ENCODE measurements at regions not wholly inside any gene's neighbourhood (a gene's known extent, or its start where the extent isn't known, plus 50 kb on each side); places are given as distances from the start of the nearest gene placed in this dataset.
"Not testable (repeated sequence)": the region's sequence is repeated elsewhere in the genome, so short reads cannot be mapped to it uniquely, and the experiment has no call there.

DNA sequence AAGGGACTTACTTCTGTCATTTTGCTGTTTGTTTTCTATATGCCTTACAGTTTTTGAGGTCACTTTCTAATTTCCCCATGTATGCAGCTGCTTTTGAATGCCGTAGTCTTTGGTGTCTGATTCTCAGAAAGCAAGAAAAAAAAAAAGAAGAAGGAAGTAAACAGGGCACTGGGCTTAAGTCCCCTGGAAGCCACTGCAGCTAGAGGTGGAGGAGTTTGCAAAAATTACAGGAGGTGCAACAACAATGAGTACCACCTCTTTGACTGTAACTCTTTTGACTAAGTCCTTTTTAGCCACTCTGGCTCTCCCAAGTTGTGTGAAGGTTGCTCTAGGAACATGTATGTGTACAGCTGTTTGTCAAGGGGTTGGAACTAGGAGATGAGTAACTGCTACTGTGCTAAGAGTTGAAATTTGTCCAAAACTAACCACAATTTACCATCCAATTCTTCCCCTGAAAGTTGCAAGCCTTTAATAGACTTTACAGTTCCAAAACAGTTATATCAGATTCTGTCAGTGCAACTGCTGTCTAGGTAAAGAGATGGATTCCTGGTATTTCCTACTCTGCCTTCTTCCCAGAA lies 588.0 kb upstream of the LRRN3 start:
- Histone ChIP-seq H3K27ac (ENCODE audit: low read length) (no peak overlapping the region), H4K20me1 (ENCODE audit: insufficient read depth, low read length) (no peaks in the 10 kb centered on the region), H3F3A (ENCODE audit: insufficient read depth, low read length) (no peaks in the 10 kb centered on the region), H3K36me3 (replicated peaks; ENCODE audit: insufficient read depth, low read length) (no peaks in the 10 kb centered on the region), H3K9me3 (replicated peaks; ENCODE audit: insufficient read depth, low read length) (no peaks in the 10 kb centered on the region), H3K4me2 (ENCODE audit: low read depth, low read length) (no peak overlapping the region), H3K27me3 (replicated peaks; ENCODE audit: insufficient read depth, low read length) (no peaks in the 10 kb centered on the region), H3K4me3 (ENCODE audit: low read length) (no peak overlapping the region), H3K9ac (ENCODE audit: low read length) (no peak overlapping the region), H2AFZ (ENCODE audit: low read length) (no peak overlapping the region; the same call in 1 of the 2 replicates), H3K4me1 (ENCODE audit: low read length) (no peaks in the 10 kb centered on the region), H3K9me2 (replicated peaks; ENCODE audit: insufficient read depth, low read length) (no peaks in the 10 kb centered on the region), H3K79me2 (ENCODE audit: low read length) (no peaks in the 10 kb centered on the region)
- TF ChIP-seq, protein P1, sequence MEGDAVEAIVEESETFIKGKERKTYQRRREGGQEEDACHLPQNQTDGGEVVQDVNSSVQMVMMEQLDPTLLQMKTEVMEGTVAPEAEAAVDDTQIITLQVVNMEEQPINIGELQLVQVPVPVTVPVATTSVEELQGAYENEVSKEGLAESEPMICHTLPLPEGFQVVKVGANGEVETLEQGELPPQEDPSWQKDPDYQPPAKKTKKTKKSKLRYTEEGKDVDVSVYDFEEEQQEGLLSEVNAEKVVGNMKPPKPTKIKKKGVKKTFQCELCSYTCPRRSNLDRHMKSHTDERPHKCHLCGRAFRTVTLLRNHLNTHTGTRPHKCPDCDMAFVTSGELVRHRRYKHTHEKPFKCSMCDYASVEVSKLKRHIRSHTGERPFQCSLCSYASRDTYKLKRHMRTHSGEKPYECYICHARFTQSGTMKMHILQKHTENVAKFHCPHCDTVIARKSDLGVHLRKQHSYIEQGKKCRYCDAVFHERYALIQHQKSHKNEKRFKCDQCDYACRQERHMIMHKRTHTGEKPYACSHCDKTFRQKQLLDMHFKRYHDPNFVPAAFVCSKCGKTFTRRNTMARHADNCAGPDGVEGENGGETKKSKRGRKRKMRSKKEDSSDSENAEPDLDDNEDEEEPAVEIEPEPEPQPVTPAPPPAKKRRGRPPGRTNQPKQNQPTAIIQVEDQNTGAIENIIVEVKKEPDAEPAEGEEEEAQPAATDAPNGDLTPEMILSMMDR (IDR thresholded peaks at IDR 0.05; ENCODE audit: low read length), result no peak
- TF ChIP-seq EZH2 (optimal IDR thresholded peaks at IDR 0.05; ENCODE audit: low read depth, low read length), result no peak
- TF ChIP-seq EZH2phosphoT487 (IDR thresholded peaks at IDR 0.05; ENCODE audit: low read length), result no peak
- no peak for DNase-seq

DNA sequence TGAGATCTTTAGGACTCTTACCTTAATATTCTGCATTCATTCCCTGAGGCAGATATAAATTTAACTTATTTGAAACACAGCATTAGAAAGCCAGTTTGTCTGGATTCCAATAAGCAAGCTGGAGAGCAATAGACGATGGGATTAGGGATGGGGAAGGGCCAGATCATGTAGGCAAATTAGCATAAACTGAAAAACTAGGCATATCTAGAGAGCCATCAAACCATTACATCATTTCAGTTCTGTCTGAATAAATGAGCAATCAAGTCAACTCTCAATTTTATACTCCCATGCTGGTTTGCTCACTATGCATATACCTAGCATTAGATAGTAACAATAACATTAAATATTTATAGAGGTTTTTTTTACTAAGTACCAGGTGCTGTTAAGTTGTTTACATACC lies 583.6 kb upstream of the LRRN3 start:
- H3K27me3 ChIP-seq (replicated peaks; ENCODE audit: insufficient read depth, low read length), result no peaks in the 10 kb centered on the region
- TF ChIP-seq EZH2phosphoT487 (IDR thresholded peaks at IDR 0.05; ENCODE audit: low read length) (no peak), EZH2 (optimal IDR thresholded peaks at IDR 0.05; ENCODE audit: low read depth, low read length) (no peak)
- TF ChIP-seq, protein P1 (IDR thresholded peaks at IDR 0.05; ENCODE audit: low read length), result no peak
- no peaks in the 10 kb centered on the region for H3K36me3 ChIP-seq (replicated peaks; ENCODE audit: insufficient read depth, low read length)
- no peak overlapping the region for H3K4me3 ChIP-seq (ENCODE audit: low read length)
- H2AFZ ChIP-seq (ENCODE audit: low read length), result no peak overlapping the region
- no peak overlapping the region for H3K4me2 ChIP-seq (ENCODE audit: low read depth, low read length)
- H3K9me2 ChIP-seq (replicated peaks; ENCODE audit: insufficient read depth, low read length), result no peaks in the 10 kb centered on the region
- no peaks in the 10 kb centered on the region for H4K20me1 ChIP-seq (ENCODE audit: insufficient read depth, low read length)
- H3K27ac ChIP-seq (ENCODE audit: low read length), result no peak overlapping the region
- no peak for DNase-seq
- H3K9ac ChIP-seq (ENCODE audit: low read length), result no peak overlapping the region
- no peaks in the 10 kb centered on the region for H3K9me3 ChIP-seq (replicated peaks; ENCODE audit: insufficient read depth, low read length)
- H3K4me1 ChIP-seq (ENCODE audit: low read length), result no peaks in the 10 kb centered on the region
- H3F3A ChIP-seq (ENCODE audit: insufficient read depth, low read length), result no peaks in the 10 kb centered on the region
- no peaks in the 10 kb centered on the region for H3K79me2 ChIP-seq (ENCODE audit: low read length)

DNA sequence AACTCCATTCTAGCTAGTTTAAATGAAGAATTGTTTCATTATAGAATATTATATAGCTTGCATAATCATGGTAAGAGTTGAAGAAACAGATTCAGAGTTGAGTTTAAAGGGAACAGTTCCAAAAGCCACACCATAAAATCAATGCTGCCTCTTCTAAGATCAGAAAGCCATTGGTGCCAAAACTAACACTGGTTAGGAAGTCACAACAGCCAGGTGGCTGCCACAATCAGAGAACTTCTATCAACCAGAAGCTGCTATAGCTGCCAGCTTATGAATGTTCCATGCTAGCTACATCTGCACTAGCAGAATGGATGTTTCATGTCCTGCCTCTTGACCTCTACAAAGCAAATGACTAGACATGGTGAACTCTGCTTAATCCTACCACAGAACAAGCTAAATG lies 583.1 kb upstream of the LRRN3 start:
- Histone ChIP-seq H3K36me3 (replicated peaks; ENCODE audit: insufficient read depth, low read length) (no peaks in the 10 kb centered on the region), H3F3A (ENCODE audit: insufficient read depth, low read length) (no peaks in the 10 kb centered on the region), H3K4me3 (ENCODE audit: low read length) (no peak overlapping the region), H3K9ac (ENCODE audit: low read length) (no peak overlapping the region), H3K9me2 (replicated peaks; ENCODE audit: insufficient read depth, low read length) (no peaks in the 10 kb centered on the region), H2AFZ (ENCODE audit: low read length) (no peak overlapping the region), H3K4me1 (ENCODE audit: low read length) (no peaks in the 10 kb centered on the region), H3K27me3 (replicated peaks; ENCODE audit: insufficient read depth, low read length) (no peaks in the 10 kb centered on the region), H4K20me1 (ENCODE audit: insufficient read depth, low read length) (no peaks in the 10 kb centered on the region), H3K9me3 (replicated peaks; ENCODE audit: insufficient read depth, low read length) (no peaks in the 10 kb centered on the region), H3K79me2 (ENCODE audit: low read length) (no peaks in the 10 kb centered on the region), H3K27ac (ENCODE audit: low read length) (no peak overlapping the region), H3K4me2 (ENCODE audit: low read depth, low read length) (no peak overlapping the region)
- no peak for DNase-seq
- no peak for TF ChIP-seq EZH2phosphoT487 (IDR thresholded peaks at IDR 0.05; ENCODE audit: low read length)
- TF ChIP-seq EZH2 (optimal IDR thresholded peaks at IDR 0.05; ENCODE audit: low read depth, low read length), result no peak
- TF ChIP-seq, protein P1 (IDR thresholded peaks at IDR 0.05; ENCODE audit: low read length), result no peak

DNA sequence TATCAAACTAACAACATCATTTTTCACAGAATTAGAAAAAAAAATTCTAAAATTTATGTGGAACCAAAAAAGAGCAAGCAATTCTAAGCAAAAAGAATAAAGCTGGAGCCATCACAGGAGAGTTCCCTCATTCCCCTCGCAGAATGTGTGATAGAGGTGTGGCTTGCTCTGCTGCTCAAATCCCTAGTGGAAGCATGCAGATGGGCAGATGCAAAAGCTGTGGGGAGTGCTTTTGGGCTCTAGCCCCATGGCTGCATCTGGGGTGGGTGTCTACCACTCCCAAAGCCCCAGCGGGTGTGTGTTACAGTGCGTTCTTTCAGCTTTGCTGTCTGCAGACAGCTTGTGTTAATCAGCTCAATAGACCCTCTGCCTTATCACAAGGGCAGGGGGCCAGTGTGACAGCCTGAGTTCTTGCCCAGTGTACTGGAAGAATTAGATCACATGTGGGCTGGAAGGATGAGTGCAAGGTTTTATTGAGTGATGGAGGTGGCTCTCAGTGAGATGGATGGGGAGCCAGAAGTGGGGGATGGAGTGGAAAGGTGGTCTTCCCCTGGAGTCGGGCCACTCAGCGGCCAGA lies 575.9 kb upstream of the LRRN3 start:
- DNase-seq; H3K27me3 ChIP-seq (replicated peaks; ENCODE audit: insufficient read depth, low read length); H3K36me3 ChIP-seq (replicated peaks; ENCODE audit: insufficient read depth, low read length); H3K9me3 ChIP-seq (replicated peaks; ENCODE audit: insufficient read depth, low read length); H4K20me1 ChIP-seq (ENCODE audit: insufficient read depth, low read length); H3K79me2 ChIP-seq (ENCODE audit: low read length); H3K4me2 ChIP-seq (ENCODE audit: low read depth, low read length); H3K9me2 ChIP-seq (replicated peaks; ENCODE audit: insufficient read depth, low read length); H3K9ac ChIP-seq (ENCODE audit: low read length); H3K4me1 ChIP-seq (ENCODE audit: low read length); H3K4me3 ChIP-seq (ENCODE audit: low read length); H3F3A ChIP-seq (ENCODE audit: insufficient read depth, low read length); H3K27ac ChIP-seq (ENCODE audit: low read length); H2AFZ ChIP-seq (ENCODE audit: low read length): not testable (repeated sequence)

Data from MM.1S (cell line).